ENCODE measurements at regions not wholly inside any gene's neighbourhood (a gene's known extent, or its start where the extent isn't known, plus 50 kb on each side); places are given as distances from the start of the nearest gene placed in this dataset.

DNA sequence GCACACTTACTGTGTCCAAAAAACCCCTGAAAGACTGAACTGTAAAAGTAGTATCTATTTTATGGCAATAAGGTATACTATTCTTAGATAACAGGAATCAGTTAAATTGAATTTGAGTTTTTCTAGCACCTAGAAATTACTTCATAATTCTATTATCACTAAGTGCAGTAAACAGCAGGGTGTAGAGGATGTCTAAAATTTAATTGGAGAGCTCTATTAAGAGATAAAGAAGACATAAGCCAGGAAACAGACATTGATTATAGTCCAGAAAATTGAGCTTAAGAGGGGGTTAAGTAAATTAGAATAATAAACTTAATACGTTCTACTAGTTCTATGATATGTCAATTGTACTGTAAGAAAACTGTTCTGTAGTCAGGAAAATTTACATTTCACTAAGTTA is 403.5 kb upstream of the CBLB start:
- DNase-seq (no peak), ATAC-seq (ENCODE audit: insufficient read depth, low FRiP score) (no peak)
- 95 to 97% methylated on average over 1 of the region's 1 CpG for WGBS, 2 donors
- TF ChIP-seq, protein P1, sequence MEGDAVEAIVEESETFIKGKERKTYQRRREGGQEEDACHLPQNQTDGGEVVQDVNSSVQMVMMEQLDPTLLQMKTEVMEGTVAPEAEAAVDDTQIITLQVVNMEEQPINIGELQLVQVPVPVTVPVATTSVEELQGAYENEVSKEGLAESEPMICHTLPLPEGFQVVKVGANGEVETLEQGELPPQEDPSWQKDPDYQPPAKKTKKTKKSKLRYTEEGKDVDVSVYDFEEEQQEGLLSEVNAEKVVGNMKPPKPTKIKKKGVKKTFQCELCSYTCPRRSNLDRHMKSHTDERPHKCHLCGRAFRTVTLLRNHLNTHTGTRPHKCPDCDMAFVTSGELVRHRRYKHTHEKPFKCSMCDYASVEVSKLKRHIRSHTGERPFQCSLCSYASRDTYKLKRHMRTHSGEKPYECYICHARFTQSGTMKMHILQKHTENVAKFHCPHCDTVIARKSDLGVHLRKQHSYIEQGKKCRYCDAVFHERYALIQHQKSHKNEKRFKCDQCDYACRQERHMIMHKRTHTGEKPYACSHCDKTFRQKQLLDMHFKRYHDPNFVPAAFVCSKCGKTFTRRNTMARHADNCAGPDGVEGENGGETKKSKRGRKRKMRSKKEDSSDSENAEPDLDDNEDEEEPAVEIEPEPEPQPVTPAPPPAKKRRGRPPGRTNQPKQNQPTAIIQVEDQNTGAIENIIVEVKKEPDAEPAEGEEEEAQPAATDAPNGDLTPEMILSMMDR (IDR thresholded peaks at IDR 0.05; ENCODE audit: control extremely low read depth, extremely low read depth): no peak
- no peak overlapping the region for H3K4me3 ChIP-seq
- no peaks in the 10 kb centered on the region for H3K36me3 ChIP-seq (ENCODE audit: control insufficient read depth in 4 of 4, insufficient read depth in 4 of 4, low read length in 4 of 4)
- H3K9ac ChIP-seq (ENCODE audit: insufficient read depth in 1 of 2, low read length in 2 of 2): no peak overlapping the region
- H3K27me3 ChIP-seq (ENCODE audit: control insufficient read depth in 3 of 3, insufficient read depth in 3 of 3, low read length in 2 of 3): no peaks in the 10 kb centered on the region
- H3K4me1 ChIP-seq (ENCODE audit: control insufficient read depth in 5 of 5, insufficient read depth in 5 of 5, low read length in 5 of 5): no peaks in the 10 kb centered on the region
- no peaks in the 10 kb centered on the region for H3K9me3 ChIP-seq (ENCODE audit: control insufficient read depth in 4 of 4, insufficient read depth in 3 of 4, low read length in 3 of 4)
- H3K27ac ChIP-seq (ENCODE audit: low read depth in 1 of 2, low read length in 1 of 2): no peak overlapping the region

- Histone ChIP-seq H3K4me3 (no peak overlapping the region), H3K27ac (ENCODE audit: low read depth in 1 of 2, low read length in 1 of 2) (no peak overlapping the region), H3K36me3 (ENCODE audit: control insufficient read depth in 4 of 4, insufficient read depth in 4 of 4, low read length in 4 of 4) (no peaks in the 10 kb centered on the region), H3K9me3 (ENCODE audit: control insufficient read depth in 4 of 4, insufficient read depth in 3 of 4, low read length in 3 of 4) (no peaks in the 10 kb centered on the region), H3K4me1 (ENCODE audit: control insufficient read depth in 5 of 5, insufficient read depth in 5 of 5, low read length in 5 of 5) (no peaks in the 10 kb centered on the region), H3K27me3 (ENCODE audit: control insufficient read depth in 3 of 3, insufficient read depth in 3 of 3, low read length in 2 of 3) (no peaks in the 10 kb centered on the region), H3K9ac (ENCODE audit: insufficient read depth in 1 of 2, low read length in 2 of 2) (no peak overlapping the region)
- DNase-seq (no peak), ATAC-seq (ENCODE audit: insufficient read depth, low FRiP score) (no peak)
- WGBS, 2 donors: 56 to 58% methylated on average over 5 of the region's 5 CpGs
- TF ChIP-seq, protein P1 (IDR thresholded peaks at IDR 0.05; ENCODE audit: control extremely low read depth, extremely low read depth): no peak
Measured at GRCh38 chr3:106275592-106275991, 406.8 kb upstream of the CBLB start.

DNA sequence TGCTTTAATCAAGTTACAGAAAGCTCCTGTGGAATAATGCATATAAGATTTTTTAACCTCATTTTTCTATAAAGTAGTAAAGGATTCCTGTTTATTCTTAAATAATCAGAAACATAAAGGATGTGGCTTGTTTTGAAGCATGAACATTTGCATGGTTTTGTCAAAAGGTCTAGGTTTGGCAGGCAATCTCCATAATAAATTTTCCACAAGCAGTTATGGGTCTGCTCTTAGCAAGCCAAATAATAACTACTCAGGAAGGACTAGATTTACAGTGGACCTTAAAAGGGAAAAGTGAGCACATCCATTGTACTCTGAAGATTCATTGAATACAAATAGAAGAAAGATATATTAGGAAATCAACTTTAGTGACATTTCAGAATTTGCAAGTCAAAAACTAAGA is 407.3 kb upstream of the CBLB start:
- ATAC-seq (ENCODE audit: insufficient read depth, low FRiP score) (no peak), DNase-seq (no peak)
- Histone ChIP-seq H3K9ac (ENCODE audit: insufficient read depth in 1 of 2, low read length in 2 of 2) (no peak overlapping the region), H3K27ac (ENCODE audit: low read depth in 1 of 2, low read length in 1 of 2) (no peak overlapping the region), H3K4me3 (no peak overlapping the region), H3K36me3 (ENCODE audit: control insufficient read depth in 4 of 4, insufficient read depth in 4 of 4, low read length in 4 of 4) (no peaks in the 10 kb centered on the region), H3K9me3 (ENCODE audit: control insufficient read depth in 4 of 4, insufficient read depth in 3 of 4, low read length in 3 of 4) (no peaks in the 10 kb centered on the region), H3K4me1 (ENCODE audit: control insufficient read depth in 5 of 5, insufficient read depth in 5 of 5, low read length in 5 of 5) (no peaks in the 10 kb centered on the region), H3K27me3 (ENCODE audit: control insufficient read depth in 3 of 3, insufficient read depth in 3 of 3, low read length in 2 of 3) (no peaks in the 10 kb centered on the region)
- TF ChIP-seq, protein P1 (IDR thresholded peaks at IDR 0.05; ENCODE audit: control extremely low read depth, extremely low read depth): no peak
